Activated CD4-positive, alpha-beta T cell treated with anti-CD3 and anti-CD28 coated beads for 36 hours (primary cell): ENCODE measurements at regions not wholly inside any gene's neighbourhood (a gene's known extent, or its start where the extent isn't known, plus 50 kb on each side); places are given as distances from the start of the nearest gene placed in this dataset.

Experiments used
- ATAC-seq: fragments of 200-7000 bp; cut with Tn5 transposase; one replicate; pipeline ENCODE4 v1.10.0; 2021; ENCODE audit warnings: mild to moderate bottlenecking, moderate library complexity
- CTCF ChIA-PET: fragments of 350-600 bp; sonication (Branson Sonifier 250); formaldehyde crosslinking; loops from one replicate; lab custom pipeline; 2021; ENCODE audit warnings: antibody characterized with exemption; lab: Charles Lee
- POLR2A ChIA-PET: fragments of 350-600 bp; sonication (Branson Sonifier 250); formaldehyde crosslinking; loops from one replicate; lab custom pipeline; 2021; ENCODE audit warnings: antibody characterized with exemption, inconsistent platforms; lab: Charles Lee
- DNase-seq: peaks from one replicate; pipeline ENCODE4 v3.0.0-alpha.2; 2020
- H3K27ac Mint-ChIP-seq: one replicate; pipeline ENCODE4 v1.8.0; 2021; ENCODE audit warnings: mixed read lengths
- H3K27me3 Mint-ChIP-seq: one replicate; pipeline ENCODE4 v1.8.0; 2021; ENCODE audit warnings: mixed read lengths
- H3K36me3 Mint-ChIP-seq: one replicate; pipeline ENCODE4 v1.8.0; 2021; ENCODE audit warnings: low read depth, mixed read lengths
- H3K4me1 Mint-ChIP-seq: one replicate; pipeline ENCODE4 v1.8.0; 2021; ENCODE audit warnings: mixed read lengths
- H3K4me3 Mint-ChIP-seq: one replicate; pipeline ENCODE4 v1.8.0; 2021; ENCODE audit warnings: mild to moderate bottlenecking, moderate library complexity, mixed read lengths
- H3K9me3 Mint-ChIP-seq: one replicate; pipeline ENCODE4 v1.8.0; 2021; ENCODE audit warnings: low read depth, mixed read lengths
- intact Hi-C, 2 experiments: fragments of 100-400 bp; cut with DNase I in 1 of 2; cut with micrococcal nuclease in 1 of 2; formaldehyde crosslinking; loops; one replicate each; pipeline versions ENCODE4 v1.14.2 to v1.15.1; 2022 to 2024; cut with DNase I, micrococcal nuclease

DNA sequence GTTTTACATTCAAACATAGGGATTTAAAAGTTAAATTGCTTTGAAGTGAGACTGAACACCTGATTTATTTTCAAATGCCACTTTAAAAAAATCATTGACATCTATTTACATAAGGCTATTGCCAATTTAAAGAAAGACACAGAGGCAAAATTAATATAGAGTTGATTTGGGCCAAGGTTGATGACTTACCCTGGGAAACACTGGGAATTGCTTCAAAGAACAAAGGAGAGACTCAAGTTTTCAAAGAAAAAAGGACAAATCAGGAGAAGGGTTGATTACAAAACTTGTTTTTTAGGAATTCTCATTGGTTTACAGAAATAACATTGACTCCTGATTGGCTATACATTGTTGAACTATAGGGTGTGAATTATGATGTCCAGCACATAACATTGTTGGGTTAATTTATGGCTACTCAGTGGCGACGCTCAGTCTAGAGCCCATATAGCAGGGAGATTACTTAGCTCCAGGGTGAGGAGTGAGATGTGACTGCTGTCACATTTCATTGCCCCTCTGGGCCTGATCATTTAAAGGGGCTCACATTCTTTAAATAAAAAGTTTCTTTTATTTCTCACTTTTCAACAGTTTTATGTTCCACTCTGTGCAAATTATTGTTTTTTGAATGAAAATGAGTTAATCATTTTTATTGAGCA, 184.6 kb downstream of the SPATA18 start:
- ATAC-seq, result no peak
- DNase-seq, result no peak
- Mint-ChIP-seq H3K9me3 (peaks cover 2% of the 10 kb centered on the region), H3K4me1 (no peaks in the 10 kb centered on the region), H3K4me3 (no peak overlapping the region), H3K27ac (no peak overlapping the region), H3K36me3 (no peaks in the 10 kb centered on the region), H3K27me3 (peaks cover 3% of the 10 kb centered on the region)
- ChIA-PET CTCF (interaction anchor here (1.4 kb wide), 1 partner anchor 16 kb away, joined by 3 read pairs; no protein-coding TSS in a partner anchor), POLR2A (no interaction called here)
- intact Hi-C loops, result no loop called here

DNA sequence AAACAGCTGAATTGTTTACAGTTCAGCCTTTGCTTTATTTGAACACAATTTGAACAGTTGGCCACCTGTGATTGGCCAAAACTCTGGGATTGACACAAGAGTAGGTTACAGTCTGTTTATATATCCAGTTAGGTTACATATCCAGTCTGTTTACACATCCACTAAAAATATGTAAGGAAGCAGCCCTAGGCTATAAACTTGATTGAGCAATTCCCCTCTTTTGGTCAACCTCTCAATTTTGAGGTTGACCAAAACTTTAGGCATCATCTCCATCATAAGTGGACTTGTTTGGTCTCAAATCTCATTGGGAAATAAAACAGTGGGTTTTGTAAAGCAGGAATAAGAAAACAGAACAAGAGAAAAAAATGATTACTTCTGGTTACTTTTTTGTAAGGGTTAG, 190.8 kb downstream of the SPATA18 start:
- H3K36me3 Mint-ChIP-seq, result no peaks in the 10 kb centered on the region
- intact Hi-C loops, result no loop called here
- H3K27ac Mint-ChIP-seq, result no peak overlapping the region

DNA sequence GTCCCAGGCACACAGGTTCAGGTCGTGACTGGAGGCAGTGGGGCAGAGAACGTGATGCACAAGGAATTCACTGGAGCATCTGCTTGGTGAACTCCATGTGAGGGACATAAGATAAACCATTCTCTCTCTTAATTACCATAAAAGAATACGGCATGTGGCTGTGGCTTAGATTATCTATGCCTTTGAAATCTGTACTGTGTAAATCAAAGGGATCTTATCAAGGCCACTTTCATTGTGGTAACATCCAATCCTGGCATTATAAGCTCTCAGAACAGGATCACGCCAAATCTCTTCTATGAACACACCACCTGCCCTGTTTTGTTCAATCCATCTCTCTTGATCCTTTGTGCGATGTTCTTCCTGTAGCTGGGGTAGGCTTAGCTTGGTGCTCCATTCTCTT, 192.3 kb downstream of the SPATA18 start:
- H3K27ac Mint-ChIP-seq, result no peak overlapping the region
- H3K4me3 Mint-ChIP-seq, result no peak overlapping the region
- CTCF ChIA-PET, result no interaction called here
- H3K4me1 Mint-ChIP-seq, result no peaks in the 10 kb centered on the region
- POLR2A ChIA-PET, result no interaction called here
- intact Hi-C loops, result no loop called here
- ATAC-seq (no peak), DNase-seq (no peak)
- H3K9me3 Mint-ChIP-seq, result peaks cover 4% of the 10 kb centered on the region
- H3K27me3 Mint-ChIP-seq, result no peaks in the 10 kb centered on the region
- H3K36me3 Mint-ChIP-seq, result no peaks in the 10 kb centered on the region

More for the DNA sequence above, 190.8 kb downstream of the SPATA18 start:
- ChIA-PET CTCF (no interaction called here), POLR2A (no interaction called here)
- Mint-ChIP-seq H3K9me3 (peaks cover 4% of the 10 kb centered on the region), H3K27me3 (no peaks in the 10 kb centered on the region), H3K4me1 (no peaks in the 10 kb centered on the region), H3K4me3 (no peak overlapping the region)
- DNase-seq (no peak), ATAC-seq (no peak)

DNA sequence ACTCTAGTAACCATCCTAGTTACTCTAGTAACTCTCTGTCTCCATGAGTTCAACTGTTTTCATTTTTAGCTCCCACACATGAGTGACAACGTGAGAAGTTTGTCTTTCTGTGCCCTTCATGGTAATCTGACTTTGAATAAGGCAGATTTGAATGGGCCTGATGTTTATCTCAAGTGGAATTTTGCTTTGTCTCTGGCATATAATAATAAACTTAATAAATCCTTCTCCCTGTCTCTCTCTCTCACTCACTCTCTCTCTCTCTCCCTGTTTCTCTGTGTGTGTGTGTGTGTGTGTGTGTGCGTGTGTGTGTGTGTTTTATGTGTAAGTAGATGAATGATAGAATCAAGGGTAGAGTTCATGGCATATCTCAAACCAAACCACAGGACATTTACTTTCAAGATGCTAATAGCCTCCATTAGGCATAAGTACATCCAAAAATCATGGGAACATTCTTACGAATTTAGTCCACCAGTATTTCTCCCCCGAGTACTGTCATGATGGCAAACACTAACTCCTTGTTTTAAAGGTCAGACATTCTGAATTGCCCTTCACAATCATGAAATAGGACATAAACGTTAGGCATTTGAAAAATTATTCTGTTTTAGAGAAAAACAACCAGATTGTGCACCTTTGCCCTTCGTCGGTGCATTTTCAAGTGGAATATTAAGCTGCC, 193.1 kb downstream of the SPATA18 start:
- H3K27me3 Mint-ChIP-seq, result no peaks in the 10 kb centered on the region
- H3K4me1 Mint-ChIP-seq, result no peaks in the 10 kb centered on the region
- DNase-seq, result no peak
- no peak for ATAC-seq
- H3K4me3 Mint-ChIP-seq, result no peak overlapping the region
- ChIA-PET CTCF (no interaction called here), POLR2A (no interaction called here)
- intact Hi-C loops, result no loop called here
- H3K36me3 Mint-ChIP-seq, result no peaks in the 10 kb centered on the region
- peaks cover 4% of the 10 kb centered on the region for H3K9me3 Mint-ChIP-seq
- no peak overlapping the region for H3K27ac Mint-ChIP-seq

DNA sequence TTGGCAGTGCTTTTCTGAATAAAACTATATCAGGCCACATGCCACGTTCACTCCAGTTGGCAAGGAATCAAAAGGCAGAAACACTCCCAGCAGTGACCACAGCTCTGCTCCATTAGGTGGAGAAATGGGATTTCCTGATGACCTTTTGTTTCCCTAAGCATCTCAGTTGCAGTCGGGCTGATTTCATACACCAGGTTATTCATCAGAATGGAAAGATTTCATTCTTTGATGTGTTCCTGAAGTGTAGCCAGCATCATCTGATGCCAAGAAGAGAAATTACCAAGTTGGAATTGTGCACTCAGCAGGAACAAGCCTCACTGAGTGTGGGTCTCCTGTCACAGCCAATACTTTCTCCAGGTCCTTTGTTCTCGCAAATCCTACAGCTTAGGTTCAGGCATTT, 193.7 kb downstream of the SPATA18 start:
- Mint-ChIP-seq H3K27ac (no peak overlapping the region), H3K36me3 (no peaks in the 10 kb centered on the region), H3K9me3 (peaks cover 4% of the 10 kb centered on the region), H3K4me3 (no peak overlapping the region), H3K4me1 (no peaks in the 10 kb centered on the region), H3K27me3 (no peaks in the 10 kb centered on the region)
- no peak for ATAC-seq
- ChIA-PET CTCF (no interaction called here), POLR2A (no interaction called here)
- intact Hi-C loops, result no loop called here
- no peak for DNase-seq

DNA sequence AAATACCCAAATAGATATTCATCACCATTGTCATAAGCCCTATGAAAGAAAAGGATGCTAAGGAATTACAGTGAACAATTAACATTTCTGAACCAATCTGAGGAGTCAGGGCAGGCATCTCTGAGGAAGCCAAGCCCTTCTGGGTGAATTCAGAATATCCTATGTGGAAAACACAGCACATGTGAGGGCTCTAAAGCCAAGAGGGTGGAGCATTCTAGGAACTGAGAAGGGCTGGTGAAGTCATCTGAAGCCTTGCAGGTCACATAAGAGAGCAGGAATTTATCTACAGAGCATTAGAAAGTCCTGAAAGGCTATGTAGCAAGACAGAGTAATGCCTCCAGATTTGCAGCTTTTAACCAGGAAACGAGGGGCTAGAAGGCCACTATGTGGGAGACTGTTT, 195.7 kb downstream of the SPATA18 start:
- Mint-ChIP-seq H3K27ac (no peak overlapping the region), H3K27me3 (no peaks in the 10 kb centered on the region), H3K9me3 (peaks cover 2% of the 10 kb centered on the region), H3K36me3 (no peaks in the 10 kb centered on the region), H3K4me3 (no peak overlapping the region), H3K4me1 (no peaks in the 10 kb centered on the region)
- intact Hi-C loops, result no loop called here
- CTCF ChIA-PET, result interaction anchor here (0.5 kb wide), 1 partner anchor 44 kb away, joined by 3 read pairs; no protein-coding TSS in a partner anchor
- ATAC-seq (no peak), DNase-seq (no peak)
- POLR2A ChIA-PET, result no interaction called here

DNA sequence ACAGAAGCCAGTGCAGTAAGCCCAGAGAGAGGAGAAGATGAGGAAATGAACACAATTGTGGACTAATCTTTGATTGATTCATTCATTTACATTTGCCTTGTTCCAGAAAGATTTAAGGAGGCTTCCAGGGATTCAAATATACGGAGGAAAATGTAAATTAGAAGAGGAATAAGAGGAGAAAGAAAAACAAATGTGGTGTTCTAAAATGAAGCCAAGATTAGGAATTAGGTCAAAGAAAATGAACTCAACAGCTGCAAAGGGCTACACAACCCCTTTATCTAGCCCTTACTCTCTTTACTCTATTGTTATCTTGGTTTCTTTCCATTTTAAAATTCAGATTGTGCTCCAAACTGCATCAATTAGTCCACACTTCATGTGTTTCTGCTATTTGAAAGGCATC, 196.8 kb downstream of the SPATA18 start:
- no peak overlapping the region for H3K27ac Mint-ChIP-seq
- ChIA-PET CTCF (no interaction called here), POLR2A (no interaction called here)
- H3K9me3 Mint-ChIP-seq, result peaks cover 5% of the 10 kb centered on the region
- no peaks in the 10 kb centered on the region for H3K36me3 Mint-ChIP-seq
- no peaks in the 10 kb centered on the region for H3K27me3 Mint-ChIP-seq
- DNase-seq (no peak), ATAC-seq (no peak)
- no peak overlapping the region for H3K4me3 Mint-ChIP-seq
- intact Hi-C loops, result no loop called here
- H3K4me1 Mint-ChIP-seq, result no peaks in the 10 kb centered on the region

DNA sequence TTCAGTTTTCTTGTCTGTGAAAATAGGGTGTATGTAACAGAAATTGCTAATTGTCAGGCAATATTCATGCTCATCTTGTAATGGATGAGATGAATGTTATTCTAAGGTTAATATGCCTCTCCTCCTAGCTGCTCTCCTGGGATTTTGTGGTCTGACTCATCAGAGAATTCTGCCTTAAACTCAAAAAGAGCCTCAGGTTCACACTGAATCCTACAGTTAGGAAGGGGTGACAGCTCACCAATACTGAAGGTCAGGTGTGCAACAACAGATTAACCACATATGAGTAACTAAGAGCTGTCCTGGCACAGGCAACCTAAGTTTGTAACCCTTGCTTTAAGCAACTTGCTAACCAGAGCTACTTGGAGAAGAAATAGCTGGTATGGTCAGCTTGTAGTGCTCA, 197.7 kb downstream of the SPATA18 start:
- no peaks in the 10 kb centered on the region for H3K27me3 Mint-ChIP-seq
- H3K36me3 Mint-ChIP-seq, result no peaks in the 10 kb centered on the region
- no peak overlapping the region for H3K27ac Mint-ChIP-seq
- H3K9me3 Mint-ChIP-seq, result peaks cover 5% of the 10 kb centered on the region
- POLR2A ChIA-PET, result no interaction called here
- no peak overlapping the region for H3K4me3 Mint-ChIP-seq
- CTCF ChIA-PET, result no interaction called here
- intact Hi-C loops, result no loop called here
- H3K4me1 Mint-ChIP-seq, result no peaks in the 10 kb centered on the region
- DNase-seq (no peak), ATAC-seq (no peak)

DNA sequence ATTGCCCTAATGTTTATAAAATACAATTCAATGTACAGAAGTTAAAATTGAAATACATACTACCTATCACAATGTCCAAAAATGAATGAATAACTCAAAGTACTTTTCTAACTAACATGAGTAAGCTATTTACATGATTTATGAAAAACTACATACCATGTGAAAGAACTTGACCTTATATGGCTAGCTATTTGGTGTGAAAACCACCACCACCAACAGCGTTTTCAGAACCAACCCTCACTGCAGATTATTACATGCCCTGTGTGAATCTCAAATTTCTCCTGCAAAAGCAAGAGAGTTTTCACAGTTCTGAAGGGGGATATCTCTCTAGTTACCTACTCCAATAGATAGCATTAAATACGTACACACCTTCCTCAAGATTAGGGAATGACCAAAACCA, 198.5 kb downstream of the SPATA18 start:
- H3K4me3 Mint-ChIP-seq, result no peak overlapping the region
- no peak overlapping the region for H3K27ac Mint-ChIP-seq
- no peaks in the 10 kb centered on the region for H3K36me3 Mint-ChIP-seq
- ATAC-seq, result no peak
- H3K4me1 Mint-ChIP-seq, result no peaks in the 10 kb centered on the region
- intact Hi-C loops, result no loop called here
- no peaks in the 10 kb centered on the region for H3K27me3 Mint-ChIP-seq
- peaks cover 5% of the 10 kb centered on the region for H3K9me3 Mint-ChIP-seq
- ChIA-PET CTCF (interaction anchor here (0.7 kb wide), 1 partner anchor 71 kb away, joined by 3 read pairs; no protein-coding TSS in a partner anchor), POLR2A (no interaction called here)
- no peak for DNase-seq

DNA sequence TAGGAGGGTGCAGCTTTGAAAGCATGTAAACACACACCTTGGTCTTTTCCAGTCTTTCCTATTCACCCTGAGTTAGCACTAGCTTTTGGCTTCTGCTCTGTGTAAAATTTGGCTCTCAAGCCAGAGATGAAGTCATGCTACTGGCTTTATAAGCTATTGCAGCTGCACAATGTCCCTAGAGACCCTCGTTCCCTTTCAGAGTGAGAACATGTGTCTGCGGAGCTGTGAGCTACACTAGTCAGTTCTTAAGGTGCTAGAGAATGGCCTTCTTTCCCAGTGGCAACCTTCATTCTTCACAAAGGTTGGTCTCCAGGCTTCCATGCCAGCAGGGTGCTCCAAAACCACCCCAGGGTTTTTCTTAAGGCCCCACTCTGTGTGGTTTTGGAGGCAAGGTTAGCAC, 199.1 kb downstream of the SPATA18 start:
- DNase-seq (no peak), ATAC-seq (no peak)
- H3K27me3 Mint-ChIP-seq, result no peaks in the 10 kb centered on the region
- intact Hi-C loops, result no loop called here
- H3K4me3 Mint-ChIP-seq, result no peak overlapping the region
- H3K27ac Mint-ChIP-seq, result no peak overlapping the region
- ChIA-PET CTCF (interaction anchor here (0.7 kb wide), 1 partner anchor 71 kb away, joined by 3 read pairs; no protein-coding TSS in a partner anchor), POLR2A (no interaction called here)
- H3K36me3 Mint-ChIP-seq, result no peaks in the 10 kb centered on the region
- no peaks in the 10 kb centered on the region for H3K4me1 Mint-ChIP-seq
- H3K9me3 Mint-ChIP-seq, result peaks cover 5% of the 10 kb centered on the region

DNA sequence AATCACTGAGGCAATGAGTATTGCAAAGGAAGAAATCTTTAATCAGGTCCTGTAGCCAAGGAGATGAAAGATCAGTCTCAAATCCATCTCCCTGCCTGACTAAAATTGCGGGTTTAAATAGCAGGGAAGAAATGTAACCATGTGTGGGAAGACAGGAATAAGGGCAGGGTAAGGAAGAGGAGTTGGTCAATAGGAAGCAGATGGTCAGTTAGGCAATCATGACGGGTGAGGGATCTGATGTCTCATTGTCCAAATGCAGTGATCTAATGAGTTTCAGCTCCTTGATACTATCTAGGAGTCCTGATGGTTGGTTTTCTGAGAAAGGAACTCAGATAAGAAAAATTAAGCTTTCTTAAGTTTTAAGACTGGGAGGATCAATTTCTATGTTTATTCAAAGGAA, 200.8 kb downstream of the SPATA18 start:
- ChIA-PET CTCF (interaction anchor here (1.5 kb wide), 1 partner anchor 16 kb away, joined by 3 read pairs; no protein-coding TSS in a partner anchor), POLR2A (no interaction called here)
- Mint-ChIP-seq H3K4me3 (no peak overlapping the region), H3K4me1 (no peaks in the 10 kb centered on the region), H3K27me3 (no peaks in the 10 kb centered on the region), H3K27ac (no peak overlapping the region), H3K36me3 (no peaks in the 10 kb centered on the region), H3K9me3 (peaks cover 5% of the 10 kb centered on the region)
- DNase-seq (no peak), ATAC-seq (no peak)
- intact Hi-C loops, result no loop called here

DNA sequence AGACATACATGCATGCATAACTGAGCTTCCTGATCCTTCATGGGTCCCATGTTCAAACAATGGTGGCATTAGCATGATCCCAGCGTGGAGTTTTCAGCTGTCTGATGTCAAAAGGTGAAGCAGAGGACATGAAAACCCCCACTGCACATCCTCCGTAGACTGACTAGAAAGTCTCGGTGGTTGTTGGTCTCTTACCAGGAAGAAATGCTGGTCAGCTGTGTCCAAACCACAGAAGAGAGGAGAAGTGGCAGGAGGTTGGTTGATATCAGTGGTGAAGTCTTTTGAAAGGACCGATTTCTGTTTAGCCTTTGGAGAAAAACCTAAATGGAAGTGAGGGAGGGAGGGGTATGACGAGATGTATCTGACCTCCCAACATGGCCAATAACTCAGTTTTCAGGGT, 201.9 kb downstream of the SPATA18 start:
- ChIA-PET CTCF (interaction anchor here (1.5 kb wide), 1 partner anchor 17 kb away, joined by 3 read pairs; no protein-coding TSS in a partner anchor), POLR2A (no interaction called here)
- H3K27me3 Mint-ChIP-seq, result no peaks in the 10 kb centered on the region
- no peaks in the 10 kb centered on the region for H3K36me3 Mint-ChIP-seq
- ATAC-seq (no peak), DNase-seq (no peak)
- no peak overlapping the region for H3K4me3 Mint-ChIP-seq
- intact Hi-C loops, result no loop called here
- H3K4me1 Mint-ChIP-seq, result no peaks in the 10 kb centered on the region
- no peak overlapping the region for H3K27ac Mint-ChIP-seq
- peaks cover 5% of the 10 kb centered on the region for H3K9me3 Mint-ChIP-seq
